GM19397 (cell line): ENCODE measurements at regions not wholly inside any gene's neighbourhood (a gene's known extent, or its start where the extent isn't known, plus 50 kb on each side); places are given as distances from the start of the nearest gene placed in this dataset.

Experiments used
- ATAC-seq: cut with Tn5 transposase; IDR thresholded peaks from one replicate; pipeline ENCODE4 v1.9.1; 2021; ENCODE audit warnings: mild to moderate bottlenecking, moderate library complexity; ENCODE audit not compliant: unreplicated experiment

GRCh38 chr5:158380661-158381060 is 521.7 kb upstream of the CLINT1 start:
- ATAC-seq = no peak

DNA sequence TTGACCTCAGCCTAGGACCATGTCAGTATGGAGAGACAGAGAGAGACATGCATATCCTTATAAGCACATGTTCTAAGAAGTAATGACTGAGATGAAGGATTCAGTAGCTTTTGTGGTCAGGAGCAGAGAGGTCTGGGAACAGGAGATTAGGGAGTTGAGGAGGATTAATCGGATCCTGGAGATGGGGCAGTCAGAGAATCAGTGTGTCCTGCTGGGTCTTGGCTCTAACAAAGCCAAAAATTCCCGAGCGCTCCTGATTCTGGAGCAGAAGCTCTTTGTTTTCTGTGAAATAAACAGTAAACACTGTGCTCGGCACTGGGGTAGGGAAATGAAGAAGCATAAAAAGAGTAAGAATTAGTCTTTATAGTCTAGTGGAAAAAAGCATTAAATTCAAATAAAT is 520.0 kb upstream of the CLINT1 start:
- ATAC-seq = no peak

DNA sequence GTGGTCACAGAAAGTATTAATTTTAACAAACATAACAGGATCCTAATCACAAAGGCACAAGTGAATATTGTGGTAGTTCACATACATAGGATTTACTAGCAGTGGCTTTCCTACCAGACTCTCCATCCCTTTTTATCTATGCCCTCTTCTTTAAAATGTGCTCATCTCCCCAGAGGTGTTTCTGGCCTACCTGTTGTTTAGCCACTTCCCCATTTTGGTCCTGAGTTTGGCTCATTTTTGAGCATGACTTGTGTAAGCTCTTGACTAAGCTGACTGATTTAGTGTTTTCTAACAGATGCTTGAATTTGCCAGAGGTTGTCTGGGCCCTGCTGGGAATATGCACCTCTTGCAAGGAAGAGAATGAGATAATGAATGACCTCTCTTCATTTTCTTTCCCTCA is 517.7 kb upstream of the CLINT1 start:
- no peak for ATAC-seq

GRCh38 chr5:158375531-158375930 is 516.6 kb upstream of the CLINT1 start:
- no peak for ATAC-seq

- no peak for ATAC-seq
These were observed 514.9 kb upstream of the CLINT1 start for GRCh38 chr5:158373608-158374395.

DNA sequence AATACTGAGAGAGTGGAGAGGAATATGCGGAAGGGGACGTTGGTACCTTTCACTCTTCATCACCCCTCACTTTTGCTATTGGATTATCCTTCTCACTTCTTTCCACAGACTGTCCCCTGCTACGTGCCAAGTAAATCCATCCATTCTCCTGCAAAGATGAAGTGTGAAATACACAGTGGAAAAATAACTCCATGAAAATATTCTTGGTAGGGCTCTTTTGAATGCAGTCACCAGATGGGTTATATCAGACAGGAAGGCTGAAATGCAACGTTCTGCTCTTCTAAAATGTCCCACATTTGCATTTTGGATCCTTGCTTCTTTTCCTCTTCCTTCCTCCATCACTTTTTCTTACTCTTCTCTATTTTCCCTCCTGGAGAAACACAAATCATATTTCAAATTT is 510.3 kb upstream of the CLINT1 start:
- ATAC-seq = no peak

- no peak for ATAC-seq
These were observed 509.7 kb upstream of the CLINT1 start for GRCh38 chr5:158368686-158369085.

GRCh38 chr5:158364367-158364766 is 505.4 kb upstream of the CLINT1 start:
- no peak for ATAC-seq

GRCh38 chr5:158354958-158355357 is 496.0 kb upstream of the CLINT1 start:
- ATAC-seq = no peak

DNA sequence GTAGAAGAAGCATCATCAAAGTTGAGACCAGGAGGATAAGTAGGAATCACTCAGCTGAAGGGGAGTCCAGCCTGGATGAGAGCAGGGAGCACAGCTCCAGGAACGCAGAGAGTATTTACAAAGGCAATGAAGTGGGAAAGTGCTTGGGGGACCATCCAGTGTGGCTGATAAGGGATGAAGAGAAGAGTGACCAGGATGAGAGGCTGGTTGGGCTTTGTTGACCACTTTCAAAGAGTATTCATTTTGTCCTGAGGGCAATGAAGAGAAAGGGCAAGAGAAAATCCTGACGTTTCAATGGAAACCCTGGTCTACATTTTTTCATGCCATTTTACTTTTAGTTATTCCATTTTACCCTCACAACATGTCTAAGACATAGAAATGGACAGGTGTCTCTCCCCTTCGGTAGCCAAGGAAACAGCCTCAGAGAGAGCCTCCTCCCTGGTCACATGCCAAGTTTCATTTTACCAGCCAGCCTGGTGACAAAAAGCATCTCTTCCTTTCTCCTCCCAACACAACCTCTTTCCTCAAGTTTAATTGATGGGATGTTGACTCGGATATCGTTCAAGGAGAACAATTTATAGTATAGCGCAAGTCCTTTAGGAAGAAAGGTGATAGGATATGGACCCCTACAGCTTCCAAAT is 492.7 kb upstream of the CLINT1 start:
- ATAC-seq = no peak

GRCh38 chr5:158349987-158350386 is 491.0 kb upstream of the CLINT1 start:
- ATAC-seq = no peak

DNA sequence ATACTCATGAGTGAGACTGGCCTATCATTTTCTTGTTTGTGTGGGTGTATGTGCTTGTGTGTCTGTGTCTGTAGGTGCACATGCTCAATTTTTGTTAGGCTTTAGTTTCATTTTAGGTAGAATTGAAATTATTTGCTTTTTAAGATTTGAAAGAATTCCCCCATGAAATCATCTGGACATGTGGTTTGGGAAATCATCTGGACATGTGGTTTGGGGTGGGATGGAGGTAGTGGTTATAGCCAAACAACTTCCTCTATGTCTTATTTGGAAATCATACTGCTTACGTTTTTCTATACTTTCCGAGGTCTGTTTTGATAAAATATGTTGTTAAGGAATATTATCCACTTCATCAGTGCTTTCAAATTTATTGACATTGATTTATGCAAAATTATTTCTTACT is 485.4 kb upstream of the CLINT1 start:
- no peak for ATAC-seq

DNA sequence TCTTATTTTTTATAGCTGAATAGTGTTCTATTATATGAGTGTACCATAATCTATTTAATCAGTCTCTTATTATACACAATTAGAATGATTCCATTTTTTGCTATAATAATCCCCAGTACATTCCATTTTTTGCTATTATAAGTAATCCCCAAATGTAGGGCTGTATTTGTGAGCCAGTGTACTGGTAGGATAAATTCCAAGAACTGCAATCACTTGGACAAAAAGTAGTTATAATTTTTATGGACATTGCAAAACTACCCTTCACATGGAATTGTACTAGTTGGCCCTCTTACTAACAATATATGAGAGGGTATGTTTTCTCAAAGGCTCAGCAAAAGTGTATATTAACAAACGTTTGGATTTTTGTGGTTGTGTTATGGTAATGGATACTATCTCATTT is 481.7 kb upstream of the CLINT1 start:
- no peak for ATAC-seq

DNA sequence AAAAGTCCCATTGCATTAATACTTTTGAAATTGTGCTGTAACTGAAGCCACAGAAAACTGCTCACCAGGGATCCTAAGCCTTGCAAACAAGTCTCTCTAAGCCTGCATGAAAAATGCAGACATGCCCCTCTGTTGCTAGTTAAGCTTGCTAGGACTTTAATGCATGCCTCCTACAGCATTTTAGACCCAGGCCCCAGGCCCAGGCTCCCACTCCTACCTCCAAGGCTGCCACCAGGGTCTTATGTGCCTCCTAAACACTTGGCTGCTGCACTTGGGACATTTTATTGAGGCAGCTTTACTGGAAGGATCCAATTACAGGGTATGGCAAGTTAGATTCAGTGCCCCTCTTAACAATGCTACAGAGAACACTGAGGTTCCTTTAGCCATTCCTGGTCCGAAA is 467.3 kb upstream of the CLINT1 start:
- ATAC-seq = no peak

GRCh38 chr5:158324236-158324635 is 465.3 kb upstream of the CLINT1 start:
- no peak for ATAC-seq

- ATAC-seq = no peak
These were observed 463.7 kb upstream of the CLINT1 start for GRCh38 chr5:158322620-158323019.

DNA sequence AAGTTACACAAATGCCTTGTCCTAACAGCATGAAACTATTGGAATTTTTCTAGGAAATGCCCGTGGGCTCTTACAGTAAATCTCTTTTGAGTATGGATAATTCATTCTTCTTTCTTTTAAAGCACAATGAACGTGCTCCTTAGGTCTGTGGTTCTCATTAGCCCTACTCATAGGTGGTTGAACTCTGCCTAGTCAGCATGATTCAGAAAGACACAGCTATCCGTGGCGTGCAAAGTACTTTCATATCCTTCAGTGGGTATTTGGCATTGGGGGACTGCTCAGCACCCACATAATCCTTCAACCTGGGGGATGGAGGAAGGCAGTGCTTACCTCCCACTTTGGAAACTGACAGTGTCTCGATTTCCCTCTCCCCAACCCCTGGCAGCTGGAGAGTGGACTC is 462.0 kb upstream of the CLINT1 start:
- no peak for ATAC-seq

DNA sequence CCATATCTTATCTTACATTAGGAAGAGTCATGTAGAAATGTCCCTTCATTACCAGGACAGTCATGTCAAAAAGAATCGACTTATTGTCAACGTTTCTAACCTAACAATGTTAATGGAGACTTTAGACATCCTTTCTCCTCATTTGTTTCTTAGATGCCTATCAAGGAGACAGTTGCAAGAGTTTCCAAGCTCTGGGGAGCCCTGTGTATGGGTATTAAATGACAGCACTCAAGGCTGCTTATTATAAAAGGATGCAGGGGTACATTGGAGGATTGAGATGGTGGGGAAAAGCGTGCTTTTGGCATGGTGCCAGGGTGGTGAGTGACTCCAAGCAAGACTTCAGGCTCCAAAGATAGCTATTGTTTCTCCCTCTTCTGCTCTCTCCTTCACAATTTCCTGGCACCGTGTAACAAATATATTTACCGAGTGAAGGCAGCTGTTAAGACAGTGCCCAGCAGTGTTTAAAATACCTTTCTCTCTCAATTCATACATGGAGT is 461.3 kb upstream of the CLINT1 start:
- no peak for ATAC-seq

- ATAC-seq = no peak
These were observed 458.6 kb upstream of the CLINT1 start for GRCh38 chr5:158317507-158317906.

- no peak for ATAC-seq
These were observed 455.0 kb upstream of the CLINT1 start for GRCh38 chr5:158313733-158314464.

DNA sequence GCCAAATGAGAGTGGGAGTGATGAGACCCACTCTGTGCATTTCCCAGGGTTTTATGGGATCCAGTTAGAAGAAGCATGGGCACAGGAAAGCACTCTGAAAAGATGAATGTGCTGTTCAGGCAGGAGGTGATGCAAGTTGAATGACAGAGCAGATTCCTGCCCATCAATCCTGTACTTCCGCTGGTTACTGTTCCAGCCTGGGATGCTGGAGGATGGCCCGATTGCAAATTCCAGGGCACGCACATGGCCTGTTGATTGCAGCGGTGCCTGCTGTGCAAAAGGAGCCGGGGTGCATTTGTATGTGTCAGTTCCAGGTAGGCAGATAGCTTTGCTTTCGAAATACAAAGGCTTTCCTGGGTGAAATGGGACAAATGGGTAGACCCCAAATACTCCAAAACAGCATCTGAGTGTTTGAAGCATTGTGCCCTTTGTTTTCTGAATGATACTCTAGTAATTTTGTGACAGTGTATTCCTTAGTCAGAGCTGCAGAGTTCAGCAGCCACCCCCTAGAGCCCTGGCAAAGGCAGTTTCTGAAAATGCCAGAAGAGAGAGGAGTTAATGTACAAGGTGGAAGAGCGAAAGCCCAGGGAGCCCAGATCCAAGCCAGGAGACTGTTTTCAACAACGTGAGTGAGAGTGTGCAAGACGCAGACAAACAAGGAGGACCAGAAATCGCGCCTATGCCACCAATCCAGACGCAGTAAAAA is 454.2 kb upstream of the CLINT1 start:
- no peak for ATAC-seq
